HG03280 (cell line): ENCODE measurements at regions not wholly inside any gene's neighbourhood (a gene's known extent, or its start where the extent isn't known, plus 50 kb on each side); places are given as distances from the start of the nearest gene placed in this dataset.

Experiments
- ATAC-seq: cut with Tn5 transposase; IDR thresholded peaks from one replicate; pipeline ENCODE4 v1.9.1; 2021; ENCODE audit warnings: mild to moderate bottlenecking, moderate library complexity; ENCODE audit not compliant: unreplicated experiment

- no peak for ATAC-seq
Measured at GRCh38 chr22:48837341-48837935, 990.2 kb downstream of the BRD1 start.

GRCh38 chr22:48836673-48837340 is 990.9 kb downstream of the BRD1 start:
- no peak for ATAC-seq

DNA sequence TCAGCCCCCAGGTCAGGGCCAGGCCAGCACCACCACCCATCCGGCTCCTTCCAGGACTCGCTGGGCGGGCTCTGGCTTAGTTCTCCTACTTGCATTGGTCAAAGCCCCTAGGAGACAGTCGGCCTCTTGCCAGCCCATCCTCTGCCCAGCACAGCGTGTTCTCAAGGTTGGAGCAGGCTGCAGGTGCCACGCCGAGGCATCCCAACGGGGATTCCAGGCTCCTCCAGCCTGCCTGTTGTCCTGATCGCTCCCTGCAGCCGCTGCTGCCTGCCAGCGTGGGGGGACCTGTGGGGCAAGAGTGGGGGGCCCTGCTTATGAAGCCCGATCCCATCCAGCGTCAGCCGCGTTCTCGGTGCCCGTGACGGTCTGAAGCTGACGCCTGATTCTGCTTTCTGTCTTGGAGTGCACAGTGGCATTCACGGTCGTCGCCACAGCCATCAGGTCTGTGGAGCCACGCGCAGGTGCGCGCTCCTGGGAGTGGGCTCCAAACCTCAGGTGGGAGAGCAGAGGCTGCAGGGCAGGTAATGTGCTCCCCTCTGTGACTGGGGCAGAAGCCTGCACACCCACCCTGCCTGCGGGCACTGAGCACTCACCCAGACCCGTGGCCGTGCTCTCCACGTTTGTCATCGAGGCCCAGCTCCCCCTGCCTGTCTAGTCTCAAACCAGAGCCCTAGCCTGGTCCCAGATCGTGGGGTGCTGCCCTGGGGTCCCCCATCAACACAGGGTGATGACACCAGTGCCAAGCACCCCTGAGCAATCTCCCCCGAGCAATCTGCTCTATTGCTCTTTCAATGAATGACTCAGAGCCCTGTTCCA is 991.6 kb downstream of the BRD1 start:
- no peak for ATAC-seq

GRCh38 chr22:48835364-48835763 is 992.3 kb downstream of the BRD1 start:
- ATAC-seq = no peak

- no peak for ATAC-seq
Measured at GRCh38 chr22:48834404-48834803, 993.3 kb downstream of the BRD1 start.

- ATAC-seq = no peak
Measured at GRCh38 chr22:48832592-48832991, 995.1 kb downstream of the BRD1 start.

- ATAC-seq = no peak
Measured at GRCh38 chr22:48829908-48830307, 997.8 kb downstream of the BRD1 start.

DNA sequence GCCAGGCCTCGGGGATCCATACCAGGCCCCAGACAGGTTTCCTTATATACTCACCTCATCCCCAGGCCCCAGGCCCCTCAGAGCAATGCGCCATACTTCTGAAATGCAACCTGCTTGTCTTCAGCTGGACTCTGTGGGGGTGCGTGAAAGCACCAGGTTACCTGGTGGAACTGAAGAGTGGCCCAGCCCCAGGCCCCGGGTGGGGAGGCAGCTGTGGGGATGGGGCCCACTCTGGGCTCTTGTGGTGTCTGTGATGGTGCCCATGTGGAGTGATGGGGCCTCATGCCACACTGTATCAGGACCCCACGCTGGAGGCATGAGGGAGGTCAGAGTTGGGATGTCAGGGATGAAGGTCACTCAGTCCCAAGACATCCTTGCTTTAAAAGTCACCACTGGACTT is 999.0 kb downstream of the BRD1 start:
- no peak for ATAC-seq

- ATAC-seq = no peak
Measured at GRCh38 chr22:48827904-48828555, 999.6 kb downstream of the BRD1 start.

DNA sequence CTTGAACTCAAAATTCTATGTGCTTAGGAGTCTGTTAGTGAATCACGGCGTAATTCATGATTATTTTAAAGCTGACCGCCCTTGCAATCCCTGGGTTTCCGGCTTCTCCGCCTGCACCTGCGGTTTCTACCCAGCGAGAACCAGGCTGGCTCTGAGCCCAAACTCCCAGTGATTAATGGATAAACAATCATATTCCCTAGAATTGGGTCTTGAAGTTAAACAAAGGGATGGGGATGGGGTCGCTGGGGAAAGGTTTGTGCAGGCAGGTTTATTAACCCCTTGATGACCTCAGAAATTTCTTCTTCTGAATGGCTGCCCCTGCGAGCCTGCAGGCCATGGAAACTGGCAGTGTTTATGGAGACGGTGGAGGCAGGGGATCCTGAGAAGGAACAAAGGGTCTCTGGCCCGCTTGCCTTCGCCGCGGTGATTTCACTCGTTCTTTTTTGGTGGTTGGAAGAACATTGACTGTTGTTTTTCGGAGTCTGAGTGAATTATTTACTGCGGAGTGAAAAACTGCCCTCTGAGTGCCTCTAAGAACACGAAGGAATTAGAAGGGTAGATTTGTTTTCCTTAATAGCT is 1000.3 kb downstream of the BRD1 start:
- no peak for ATAC-seq

DNA sequence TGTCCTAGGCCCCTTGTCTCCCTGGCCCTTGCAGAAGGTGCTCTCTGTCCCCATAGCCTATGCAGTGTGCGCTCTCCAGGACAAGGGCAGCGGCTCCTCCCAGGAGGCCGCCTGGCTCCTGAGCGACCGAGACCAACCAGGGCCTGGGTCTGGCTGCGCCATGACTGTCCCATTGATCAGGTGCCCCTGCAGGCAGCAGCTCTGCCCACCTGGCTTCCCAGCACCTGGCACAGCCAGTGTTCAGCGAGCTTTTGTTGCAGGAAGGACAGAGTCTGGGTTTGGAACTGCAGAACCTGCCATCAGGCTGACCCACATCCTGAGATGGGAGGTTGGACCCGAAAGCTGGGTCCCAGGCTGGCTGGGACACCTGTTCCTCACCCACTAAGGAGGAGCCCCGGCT is 1001.1 kb downstream of the BRD1 start:
- ATAC-seq = no peak

DNA sequence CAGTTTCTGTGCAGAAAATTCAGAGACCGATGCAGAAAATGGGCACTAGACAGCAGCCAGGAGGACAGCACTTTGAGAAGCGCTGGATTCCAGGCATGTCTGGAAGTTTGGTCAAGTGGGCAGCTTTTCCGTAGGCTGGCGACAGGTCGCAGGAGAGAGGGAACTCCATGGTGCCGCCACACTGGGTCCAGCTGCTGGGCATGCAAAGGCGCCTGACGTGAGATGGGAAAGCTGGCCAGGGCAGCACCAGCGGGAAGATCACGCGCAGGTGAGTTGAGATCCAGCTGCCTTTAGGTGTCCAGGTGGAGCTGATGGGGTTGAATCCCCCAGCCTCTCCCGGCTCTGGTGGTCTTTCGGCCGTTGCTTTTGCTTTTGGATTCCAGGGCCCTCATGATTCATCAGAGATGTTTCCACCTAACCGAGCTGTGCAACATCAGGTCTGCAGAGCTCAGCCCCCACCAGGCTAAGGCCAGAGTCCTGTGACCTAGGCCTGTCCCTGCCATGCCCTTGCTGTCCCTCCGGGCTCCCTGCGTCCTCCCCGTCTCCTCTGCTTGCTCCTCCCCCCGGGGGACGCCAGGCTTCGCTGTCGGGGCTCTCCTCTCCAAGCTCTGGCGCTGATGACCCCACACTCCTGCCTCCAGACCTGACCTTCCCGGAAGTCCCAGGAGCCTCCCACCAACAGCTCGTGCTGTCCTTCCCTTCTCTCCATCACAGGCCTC is 1001.7 kb downstream of the BRD1 start:
- ATAC-seq = no peak

DNA sequence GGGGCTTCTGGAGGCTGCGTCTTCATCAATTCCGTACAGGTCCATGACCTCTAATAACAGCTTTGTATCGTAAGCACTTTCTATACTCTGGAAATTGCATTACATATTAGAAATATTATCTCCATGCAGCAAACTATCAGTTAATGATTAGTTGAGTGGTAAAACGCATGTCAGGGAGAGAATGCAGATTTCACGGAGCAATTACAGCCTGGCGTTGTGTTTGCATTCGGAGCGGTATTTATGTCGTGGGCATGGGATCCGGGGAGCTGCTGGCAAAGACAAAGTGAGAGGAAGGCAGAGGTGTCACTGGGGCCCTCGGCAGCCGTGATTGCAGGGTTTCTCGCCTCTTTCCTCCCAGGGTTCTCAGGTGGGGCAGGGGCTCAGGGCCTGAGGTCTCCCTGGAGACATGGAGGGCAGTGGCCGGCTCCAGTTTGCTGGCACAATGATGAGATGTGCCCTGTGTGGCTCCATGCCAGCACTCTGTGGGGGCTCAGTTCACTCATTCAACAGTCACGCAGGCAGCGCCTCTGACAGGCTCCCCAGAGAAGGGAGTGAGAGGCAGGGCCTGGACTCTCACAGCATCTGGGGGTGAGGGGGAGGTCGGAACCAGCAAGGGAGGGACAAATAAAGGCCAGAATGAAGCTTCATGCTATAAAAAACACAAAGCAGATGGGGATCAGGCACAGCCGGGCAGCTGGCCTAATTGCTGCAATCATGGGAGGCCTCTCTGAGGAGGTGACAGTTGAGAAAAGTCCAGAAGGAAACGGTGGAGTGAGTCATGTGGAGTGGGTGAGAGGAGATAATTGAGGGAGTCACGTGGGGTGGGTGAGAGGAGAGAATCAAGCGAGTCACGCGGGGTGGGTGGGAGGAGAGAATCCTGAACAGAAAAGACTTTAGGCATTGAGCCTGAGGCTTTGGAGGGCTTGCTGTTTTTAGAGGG is 1002.7 kb downstream of the BRD1 start:
- ATAC-seq = no peak

GRCh38 chr22:48823941-48824340 is 1003.7 kb downstream of the BRD1 start:
- ATAC-seq = no peak

- ATAC-seq = no peak
Measured at GRCh38 chr22:48822278-48823233, 1005.1 kb downstream of the BRD1 start.

GRCh38 chr22:48821727-48822126 is 1005.9 kb downstream of the BRD1 start:
- ATAC-seq = no peak

DNA sequence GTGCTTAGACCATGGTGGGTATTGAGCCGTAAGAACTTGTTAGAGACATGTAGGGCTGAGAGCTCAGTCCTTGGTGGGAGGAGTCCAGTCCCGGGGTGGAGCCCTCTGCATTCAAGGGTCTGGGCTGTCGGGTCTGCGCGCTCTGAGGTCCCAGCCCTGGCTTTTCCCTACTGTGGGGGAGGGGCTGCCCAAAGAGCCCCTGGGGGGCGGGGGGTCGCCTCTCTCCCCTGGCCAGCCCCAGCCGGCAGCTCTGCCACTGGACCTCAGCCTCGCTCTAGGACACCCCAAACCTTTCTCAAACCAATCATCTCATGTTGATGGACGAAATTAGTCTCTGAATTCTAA is 1006.4 kb downstream of the BRD1 start:
- ATAC-seq = no peak
